ENCODE measurements at regions not wholly inside any gene's neighbourhood (a gene's known extent, or its start where the extent isn't known, plus 50 kb on each side); places are given as distances from the start of the nearest gene placed in this dataset.
A peak's percentile ranks its signal among the peaks of the same experiment; 100 is the strongest.

- Histone ChIP-seq H3K4me3 (no peak overlapping the region), H3K36me3 (no peaks in the 10 kb centered on the region), H3K4me1 (no peaks in the 10 kb centered on the region), H3K27ac (no peak overlapping the region), H3K27me3 (no peaks in the 10 kb centered on the region), H3K9me3 (no peaks in the 10 kb centered on the region)
- in situ Hi-C loops (cut with MboI; ENCODE audit: low sequenced_read_pairs in 4 of 4) (no loop called here), intact Hi-C loops (cut with DNase I; ENCODE audit: low total_unique reads) (no loop called here)
- peak in 1 of 2 donors; percentile 33 for ATAC-seq
- DNase-seq: no peak
- no peak for TF ChIP-seq CTCF (IDR thresholded peaks at IDR 0.05 in 4 of 5, conservative IDR thresholded peaks at IDR 0.05 in 1 of 5)
- no peak for TF ChIP-seq POLR2A (IDR thresholded peaks at IDR 0.05)
Measured at GRCh38 chr5:56457887-56458812, 225.0 kb upstream of the ANKRD55 start.

GRCh38 chr5:56456002-56456401, 222.9 kb upstream of the ANKRD55 start:
- no peak overlapping the region for H3K4me3 ChIP-seq
- no peak for DNase-seq
- H3K27ac ChIP-seq: no peak overlapping the region
- in situ Hi-C loops (cut with MboI; ENCODE audit: low sequenced_read_pairs in 4 of 4): no loop called here
- no peaks in the 10 kb centered on the region for H3K36me3 ChIP-seq
- ATAC-seq: no peak
- no peaks in the 10 kb centered on the region for H3K9me3 ChIP-seq
- H3K4me1 ChIP-seq: no peaks in the 10 kb centered on the region
- H3K27me3 ChIP-seq: no peaks in the 10 kb centered on the region
- TF ChIP-seq POLR2A (IDR thresholded peaks at IDR 0.05): no peak
- TF ChIP-seq CTCF (IDR thresholded peaks at IDR 0.05 in 4 of 5, conservative IDR thresholded peaks at IDR 0.05 in 1 of 5): no peak
- intact Hi-C loops (cut with DNase I; ENCODE audit: low total_unique reads): no loop called here

GRCh38 chr5:56455417-56455816, 222.3 kb upstream of the ANKRD55 start:
- intact Hi-C loops (cut with DNase I; ENCODE audit: low total_unique reads): no loop called here
- Histone ChIP-seq H3K27me3 (no peaks in the 10 kb centered on the region), H3K9me3 (no peaks in the 10 kb centered on the region), H3K36me3 (no peaks in the 10 kb centered on the region), H3K27ac (no peak overlapping the region), H3K4me3 (no peak overlapping the region), H3K4me1 (no peaks in the 10 kb centered on the region)
- DNase-seq (no peak), ATAC-seq (no peak)
- in situ Hi-C loops (cut with MboI; ENCODE audit: low sequenced_read_pairs in 4 of 4): no loop called here
- TF ChIP-seq POLR2A (IDR thresholded peaks at IDR 0.05) (no peak), CTCF (IDR thresholded peaks at IDR 0.05 in 4 of 5, conservative IDR thresholded peaks at IDR 0.05 in 1 of 5) (no peak)

- Histone ChIP-seq H3K27ac (no peak overlapping the region), H3K9me3 (no peaks in the 10 kb centered on the region), H3K27me3 (no peaks in the 10 kb centered on the region), H3K4me1 (no peaks in the 10 kb centered on the region), H3K4me3 (no peak overlapping the region), H3K36me3 (no peaks in the 10 kb centered on the region)
- intact Hi-C loops (cut with DNase I; ENCODE audit: low total_unique reads): no loop called here
- ATAC-seq (no peak), DNase-seq (no peak)
- in situ Hi-C loops (cut with MboI; ENCODE audit: low sequenced_read_pairs in 4 of 4): no loop called here
- TF ChIP-seq CTCF (IDR thresholded peaks at IDR 0.05 in 4 of 5, conservative IDR thresholded peaks at IDR 0.05 in 1 of 5) (no peak), POLR2A (IDR thresholded peaks at IDR 0.05) (no peak)
Measured at GRCh38 chr5:56454219-56454862, 221.2 kb upstream of the ANKRD55 start.

Data from gastrocnemius medialis (tissue), 4 donors.